SK-N-SH treated with all-trans-retinoic acid at 6 μM for 48 hours (cell line): ENCODE measurements at regions not wholly inside any gene's neighbourhood (a gene's known extent, or its start where the extent isn't known, plus 50 kb on each side); places are given as distances from the start of the nearest gene placed in this dataset.

Experiments
- CSRNP3 ChIP-seq: fragments of 250-450 bp; sonication (Bioruptor Pico); IDR thresholded peaks from 2 replicates; pipeline ENCODE4 v1.5.1; 2021; ENCODE audit warnings: mild to moderate bottlenecking, moderate library complexity
- ISL1 ChIP-seq: fragments of 250-450 bp; sonication (Bioruptor Pico); IDR thresholded peaks from 2 replicates; pipeline ENCODE4 v2.1.2; 2022; ENCODE audit warnings: mild to moderate bottlenecking, moderate library complexity
- OSR1 ChIP-seq: fragments of 250-450 bp; sonication (Bioruptor Pico); IDR thresholded peaks from 2 replicates; pipeline ENCODE4 v1.8.0; 2022; ENCODE audit warnings: moderate library complexity, mild to moderate bottlenecking, inconsistent platforms
- PATZ1 ChIP-seq: fragments of 250-450 bp; sonication (Bioruptor Pico); IDR thresholded peaks from 2 replicates; pipeline ENCODE4 v1.8.0; 2020; ENCODE audit warnings: mild to moderate bottlenecking, moderate library complexity, borderline replicate concordance
- RARB ChIP-seq: fragments of 250-450 bp; sonication (Bioruptor Pico); IDR thresholded peaks from 2 replicates; pipeline ENCODE4 v1.8.0; 2021; ENCODE audit warnings: mild to moderate bottlenecking, moderate library complexity
- TSHZ2 ChIP-seq: fragments of 250-450 bp; sonication (Bioruptor Pico); IDR thresholded peaks from 2 replicates; pipeline ENCODE4 v1.5.0; 2020; ENCODE audit warnings: mild to moderate bottlenecking, moderate library complexity
- ZFP3 ChIP-seq: fragments of 250-450 bp; sonication (Bioruptor Pico); IDR thresholded peaks from 2 replicates; pipeline ENCODE4 v1.5.0; 2020; ENCODE audit warnings: mild to moderate bottlenecking, moderate library complexity
- ZNF565 ChIP-seq: fragments of 450-650 bp; formaldehyde crosslinking; conservative IDR thresholded peaks from 2 replicates; pipeline ENCODE4 v1.5.0; 2020; ENCODE audit warnings: low read depth, mild to moderate bottlenecking, moderate library complexity
- ZNF70 ChIP-seq: fragments of 450-650 bp; formaldehyde crosslinking; IDR thresholded peaks from 2 replicates; pipeline ENCODE4 v1.5.0; 2020; ENCODE audit warnings: mild to moderate bottlenecking, moderate library complexity
- ZNF8 ChIP-seq: fragments of 450-650 bp; formaldehyde crosslinking; IDR thresholded peaks from 2 replicates; pipeline ENCODE4 v1.5.0; 2020; ENCODE audit warnings: mild to moderate bottlenecking, moderate library complexity

GRCh38 chr15:38019066-38019465 lies 84.6 kb downstream of the TMCO5A start:
- TF ChIP-seq ZFP3, result no peak
- TF ChIP-seq CSRNP3 (CRISPR knock-in tag), result no peak
- TF ChIP-seq ZNF565 (CRISPR knock-in tag), result no peak
- no peak for TF ChIP-seq ISL1 (CRISPR knock-in tag)
- no peak for TF ChIP-seq PATZ1 (CRISPR knock-in tag)
- no peak for TF ChIP-seq ZNF8 (CRISPR knock-in tag)
- TF ChIP-seq RARB, result no peak
- TF ChIP-seq OSR1 (CRISPR knock-in tag), result no peak
- no peak for TF ChIP-seq ZNF70
- no peak for TF ChIP-seq TSHZ2 (CRISPR knock-in tag)
